ENCODE measurements at regions not wholly inside any gene's neighbourhood (a gene's known extent, or its start where the extent isn't known, plus 50 kb on each side); places are given as distances from the start of the nearest gene placed in this dataset.

DNA sequence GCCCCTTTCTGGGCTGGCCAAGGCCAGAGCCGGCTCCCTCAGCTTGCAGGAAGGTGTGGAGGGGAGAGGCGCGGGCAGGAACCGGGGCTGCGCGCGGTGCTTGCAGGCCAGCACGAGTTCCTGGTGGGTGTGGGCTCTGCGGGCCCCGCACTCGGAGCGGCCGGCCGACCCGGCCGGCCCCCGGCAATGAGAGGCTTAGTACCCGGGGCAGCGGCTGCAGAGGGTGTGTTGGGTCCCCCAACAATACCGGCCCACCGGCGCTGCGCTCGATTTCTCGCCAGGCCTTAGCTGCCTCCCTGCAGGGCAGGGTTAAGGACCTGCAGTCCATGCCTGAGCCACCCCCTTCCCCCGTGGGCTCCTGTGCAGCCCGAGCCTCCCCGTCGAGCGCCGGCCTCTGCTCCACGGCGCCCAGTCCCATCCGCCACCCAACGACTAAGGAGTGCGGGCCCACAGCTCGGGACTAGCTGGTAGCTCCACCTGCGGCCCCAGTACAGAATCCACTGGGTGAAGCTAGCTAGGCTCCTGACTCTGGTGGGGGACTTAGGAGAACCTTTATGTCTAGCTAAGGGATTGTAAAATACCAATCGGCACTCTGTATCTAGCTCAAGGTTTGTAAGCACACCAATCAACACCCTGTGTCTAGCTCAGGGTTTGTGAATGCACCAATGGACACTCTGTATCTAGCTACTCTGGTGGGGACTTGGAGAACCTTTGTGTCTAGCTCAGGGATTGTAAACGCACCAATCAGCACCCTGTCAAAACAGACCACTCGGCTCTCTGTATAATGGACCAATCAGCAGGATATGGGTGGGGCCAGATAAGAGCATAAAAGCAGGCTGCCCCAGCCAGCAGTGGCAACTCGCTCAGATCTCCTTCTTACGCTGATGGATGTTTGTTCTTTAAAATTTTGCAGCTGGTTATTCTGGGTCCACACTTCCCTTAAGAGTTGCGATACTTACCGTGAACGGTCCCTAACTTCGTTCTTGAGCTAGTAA lies 167.4 kb upstream of the RREB1 start:
- no peak for TF ChIP-seq CTCF (IDR thresholded peaks at IDR 0.05)
- Mint-ChIP-seq H3K4me1 (ENCODE audit: low read depth) (peaks cover 9% of the 10 kb centered on the region; the same call in 1 of the 2 replicates), H3K27me3 (ENCODE audit: insufficient read depth) (peaks cover 11% of the 10 kb centered on the region), H3K36me3 (ENCODE audit: low read depth) (no peaks in the 10 kb centered on the region), H3K27ac (no peak overlapping the region), H3K9me3 (peaks cover 4% of the 10 kb centered on the region; the same call in 1 of the 2 replicates), H3K4me3 (no peak overlapping the region)
- no peak for DNase-seq

- Mint-ChIP-seq H3K36me3 (ENCODE audit: low read depth) (no peaks in the 10 kb centered on the region), H3K27me3 (ENCODE audit: insufficient read depth) (peaks cover 11% of the 10 kb centered on the region), H3K4me3 (no peak overlapping the region), H3K4me1 (ENCODE audit: low read depth) (peaks cover 9% of the 10 kb centered on the region; the same call in 1 of the 2 replicates), H3K9me3 (peaks cover 4% of the 10 kb centered on the region; the same call in 1 of the 2 replicates), H3K27ac (no peak overlapping the region)
- TF ChIP-seq CTCF (IDR thresholded peaks at IDR 0.05): no peak
- no peak for DNase-seq
Measured at GRCh38 chr6:6941201-6941600, 166.6 kb upstream of the RREB1 start.

DNA sequence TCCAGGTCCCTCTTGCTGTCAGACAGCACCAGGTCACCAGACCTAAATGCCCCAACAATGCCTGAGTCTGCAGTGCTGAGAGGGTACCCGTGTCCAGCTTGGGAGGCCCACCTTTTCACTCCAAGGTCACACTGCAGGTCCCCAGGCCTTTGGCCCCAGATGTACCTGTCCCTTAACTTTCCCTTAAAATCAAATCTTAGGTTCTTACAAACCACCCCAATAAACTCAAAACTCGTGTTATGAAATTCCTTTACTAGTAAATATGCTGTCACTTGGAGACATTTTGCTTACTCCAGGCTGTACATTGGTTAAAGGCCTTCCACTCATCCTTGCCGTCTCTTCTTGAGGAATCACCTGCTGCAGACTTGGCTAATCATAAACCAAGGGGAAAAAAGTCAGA lies 165.7 kb upstream of the RREB1 start:
- no peak for TF ChIP-seq CTCF (IDR thresholded peaks at IDR 0.05)
- Mint-ChIP-seq H3K27ac (no peak overlapping the region), H3K9me3 (peaks cover 4% of the 10 kb centered on the region; the same call in 1 of the 2 replicates), H3K36me3 (ENCODE audit: low read depth) (no peaks in the 10 kb centered on the region), H3K4me1 (ENCODE audit: low read depth) (peaks cover 9% of the 10 kb centered on the region; the same call in 1 of the 2 replicates), H3K4me3 (no peak overlapping the region), H3K27me3 (ENCODE audit: insufficient read depth) (peaks cover 11% of the 10 kb centered on the region)
- DNase-seq: no peak

DNA sequence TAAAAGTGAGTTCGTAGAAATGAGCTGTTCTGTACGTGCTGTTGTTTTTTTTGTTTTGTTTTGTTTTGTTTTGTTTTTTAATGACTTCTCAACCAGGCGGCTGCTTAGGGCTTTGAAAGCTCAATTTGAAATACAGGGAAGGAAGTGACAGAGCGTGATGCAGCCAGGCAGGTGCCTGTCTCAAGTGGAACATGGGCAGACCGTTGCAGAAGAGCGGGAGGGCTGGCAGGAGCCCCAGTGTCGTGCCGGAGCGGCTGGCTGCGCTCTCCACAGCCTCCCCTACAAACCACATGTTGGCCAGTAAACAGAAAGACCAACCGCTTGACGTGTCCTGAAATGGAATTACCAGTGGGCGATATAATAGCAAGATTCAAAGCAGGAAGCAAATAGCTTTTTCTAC lies 164.9 kb upstream of the RREB1 start:
- H3K4me1 Mint-ChIP-seq (ENCODE audit: low read depth): peaks cover 9% of the 10 kb centered on the region; the same call in 1 of the 2 replicates
- TF ChIP-seq CTCF (IDR thresholded peaks at IDR 0.05): no peak
- DNase-seq: peak; percentile 16
- H3K27me3 Mint-ChIP-seq (ENCODE audit: insufficient read depth): peaks cover 11% of the 10 kb centered on the region
- no peaks in the 10 kb centered on the region for H3K36me3 Mint-ChIP-seq (ENCODE audit: low read depth)
- H3K9me3 Mint-ChIP-seq: peaks cover 4% of the 10 kb centered on the region; the same call in 1 of the 2 replicates
- H3K27ac Mint-ChIP-seq: no peak overlapping the region
- peak overlapping the region; percentile 16; the same call in 1 of the 2 replicates for H3K4me3 Mint-ChIP-seq

DNA sequence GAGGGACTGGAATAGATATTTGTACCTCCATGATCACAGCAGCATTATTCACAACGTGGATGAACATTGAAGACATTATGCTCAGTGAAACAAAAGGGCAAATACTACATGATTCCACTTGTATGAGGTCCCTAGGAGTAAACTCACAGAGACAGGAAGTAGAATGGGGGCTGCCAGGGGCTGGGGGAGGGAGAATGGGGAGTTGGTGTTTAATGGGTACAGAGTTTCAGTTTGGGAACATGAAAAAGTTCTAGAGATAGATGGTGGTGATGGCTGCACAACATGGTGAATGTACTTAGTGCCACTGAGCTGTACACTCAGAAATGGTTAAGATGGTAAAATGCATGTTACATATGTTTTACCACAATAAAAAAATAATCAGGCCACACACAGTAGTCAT lies 164.3 kb upstream of the RREB1 start:
- Mint-ChIP-seq H3K4me3 (no peak overlapping the region), H3K27ac (no peak overlapping the region), H3K9me3 (no peaks in the 10 kb centered on the region; the same call in 1 of the 2 replicates), H3K4me1 (ENCODE audit: low read depth) (peaks cover 9% of the 10 kb centered on the region; the same call in 1 of the 2 replicates), H3K27me3 (ENCODE audit: insufficient read depth) (peaks cover 11% of the 10 kb centered on the region), H3K36me3 (ENCODE audit: low read depth) (no peaks in the 10 kb centered on the region)
- DNase-seq: no peak
- no peak for TF ChIP-seq CTCF (IDR thresholded peaks at IDR 0.05)

Measured in HFFc6 (cell line).